ENCODE measurements at regions not wholly inside any gene's neighbourhood (a gene's known extent, or its start where the extent isn't known, plus 50 kb on each side); places are given as distances from the start of the nearest gene placed in this dataset.

- no peak overlapping the region for H3K27ac ChIP-seq (ENCODE audit: low read length)
- H3K4me1 ChIP-seq (ENCODE audit: control insufficient read depth, insufficient read depth, low read length) = no peaks in the 10 kb centered on the region
- ATAC-seq (no peak), DNase-seq (ENCODE audit: low read depth, low spot score) (no peak)
- no peaks in the 10 kb centered on the region for H3K27me3 ChIP-seq (ENCODE audit: control insufficient read depth, insufficient read depth, low read length)
- intact Hi-C loops (cut with micrococcal nuclease; ENCODE audit: unreplicated experiment) (no loop called here), in situ Hi-C loops (cut with HindIII; ENCODE audit: low pct_unique_long_range_greater_than_20kb, low sequenced_read_pairs) (no loop called here)
- TF ChIP-seq, protein P1, sequence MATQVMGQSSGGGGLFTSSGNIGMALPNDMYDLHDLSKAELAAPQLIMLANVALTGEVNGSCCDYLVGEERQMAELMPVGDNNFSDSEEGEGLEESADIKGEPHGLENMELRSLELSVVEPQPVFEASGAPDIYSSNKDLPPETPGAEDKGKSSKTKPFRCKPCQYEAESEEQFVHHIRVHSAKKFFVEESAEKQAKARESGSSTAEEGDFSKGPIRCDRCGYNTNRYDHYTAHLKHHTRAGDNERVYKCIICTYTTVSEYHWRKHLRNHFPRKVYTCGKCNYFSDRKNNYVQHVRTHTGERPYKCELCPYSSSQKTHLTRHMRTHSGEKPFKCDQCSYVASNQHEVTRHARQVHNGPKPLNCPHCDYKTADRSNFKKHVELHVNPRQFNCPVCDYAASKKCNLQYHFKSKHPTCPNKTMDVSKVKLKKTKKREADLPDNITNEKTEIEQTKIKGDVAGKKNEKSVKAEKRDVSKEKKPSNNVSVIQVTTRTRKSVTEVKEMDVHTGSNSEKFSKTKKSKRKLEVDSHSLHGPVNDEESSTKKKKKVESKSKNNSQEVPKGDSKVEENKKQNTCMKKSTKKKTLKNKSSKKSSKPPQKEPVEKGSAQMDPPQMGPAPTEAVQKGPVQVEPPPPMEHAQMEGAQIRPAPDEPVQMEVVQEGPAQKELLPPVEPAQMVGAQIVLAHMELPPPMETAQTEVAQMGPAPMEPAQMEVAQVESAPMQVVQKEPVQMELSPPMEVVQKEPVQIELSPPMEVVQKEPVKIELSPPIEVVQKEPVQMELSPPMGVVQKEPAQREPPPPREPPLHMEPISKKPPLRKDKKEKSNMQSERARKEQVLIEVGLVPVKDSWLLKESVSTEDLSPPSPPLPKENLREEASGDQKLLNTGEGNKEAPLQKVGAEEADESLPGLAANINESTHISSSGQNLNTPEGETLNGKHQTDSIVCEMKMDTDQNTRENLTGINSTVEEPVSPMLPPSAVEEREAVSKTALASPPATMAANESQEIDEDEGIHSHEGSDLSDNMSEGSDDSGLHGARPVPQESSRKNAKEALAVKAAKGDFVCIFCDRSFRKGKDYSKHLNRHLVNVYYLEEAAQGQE (IDR thresholded peaks at IDR 0.05; ENCODE audit: insufficient read depth in 1 of 2, low read depth in 2 of 2, low read length in 1 of 2) = no peak
- TF ChIP-seq TCF7L2 (IDR thresholded peaks at IDR 0.05; ENCODE audit: low read depth, low read length) (no peak), CTCF (IDR thresholded peaks at IDR 0.05) (no peak), POLR2AphosphoS5 (IDR thresholded peaks at IDR 0.05; ENCODE audit: low read depth, low read length) (no peak)
- no peaks in the 10 kb centered on the region for H3K9me3 ChIP-seq (ENCODE audit: control insufficient read depth, insufficient read depth, low read depth, low read length)
- CTCF ChIA-PET = no interaction called here
- H3K4me3 ChIP-seq (ENCODE audit: low read depth in 2 of 2, low read length in 2 of 2) = no peak overlapping the region
- no TSS peak for BruUV-seq (replicated peaks)
- no peaks in the 10 kb centered on the region for H3K36me3 ChIP-seq (ENCODE audit: control insufficient read depth, insufficient read depth, low read length)
- POLR2A ChIA-PET = no interaction called here
Measured at GRCh38 chr5:113813466-113813865, 300.0 kb downstream of the YTHDC2 start.

GRCh38 chr5:113817683-113818082, 304.2 kb downstream of the YTHDC2 start:
- no peak overlapping the region for H3K27ac ChIP-seq (ENCODE audit: low read length)
- ATAC-seq (no peak), DNase-seq (ENCODE audit: low read depth, low spot score) (no peak)
- intact Hi-C loops (cut with micrococcal nuclease; ENCODE audit: unreplicated experiment) (no loop called here), in situ Hi-C loops (cut with HindIII; ENCODE audit: low pct_unique_long_range_greater_than_20kb, low sequenced_read_pairs) (no loop called here)
- CTCF ChIA-PET = no interaction called here
- no peaks in the 10 kb centered on the region for H3K27me3 ChIP-seq (ENCODE audit: control insufficient read depth, insufficient read depth, low read length)
- H3K4me3 ChIP-seq (ENCODE audit: low read depth in 2 of 2, low read length in 2 of 2) = no peak overlapping the region
- H3K9me3 ChIP-seq (ENCODE audit: control insufficient read depth, insufficient read depth, low read depth, low read length) = no peaks in the 10 kb centered on the region
- no peak for TF ChIP-seq CTCF (IDR thresholded peaks at IDR 0.05)
- no peak for TF ChIP-seq TCF7L2 (IDR thresholded peaks at IDR 0.05; ENCODE audit: low read depth, low read length)
- TF ChIP-seq, protein P1 (IDR thresholded peaks at IDR 0.05; ENCODE audit: insufficient read depth in 1 of 2, low read depth in 2 of 2, low read length in 1 of 2) = no peak
- TF ChIP-seq POLR2AphosphoS5 (IDR thresholded peaks at IDR 0.05; ENCODE audit: low read depth, low read length) = no peak
- no peak for TF ChIP-seq SIN3A (IDR thresholded peaks at IDR 0.05; ENCODE audit: borderline replicate concordance, insufficient read depth, low read depth, low read length)
- no TSS peak for BruUV-seq (replicated peaks)
- H3K36me3 ChIP-seq (ENCODE audit: control insufficient read depth, insufficient read depth, low read length) = no peaks in the 10 kb centered on the region
- no peaks in the 10 kb centered on the region for H3K4me1 ChIP-seq (ENCODE audit: control insufficient read depth, insufficient read depth, low read length)
- POLR2A ChIA-PET = no interaction called here

Data from Panc1 (cell line).